ENCODE measurements at regions not wholly inside any gene's neighbourhood (a gene's known extent, or its start where the extent isn't known, plus 50 kb on each side); places are given as distances from the start of the nearest gene placed in this dataset.
A peak's percentile ranks its signal among the peaks of the same experiment; 100 is the strongest.
"Not testable (repeated sequence)": the region's sequence is repeated elsewhere in the genome, so short reads cannot be mapped to it uniquely, and the experiment has no call there.

- intact Hi-C loops (cut with DNase I), result no loop called here
Measured at GRCh38 chr12:83889745-83890144, 1022.9 kb downstream of the SLC6A15 start.

GRCh38 chr12:83886479-83886878 is 1026.1 kb downstream of the SLC6A15 start:
- intact Hi-C loops (cut with DNase I), result no loop called here
- DNase-seq, result no peak

More at GRCh38 chr12:83889745-83890144, 1022.9 kb downstream of the SLC6A15 start:
- DNase-seq, result no peak

GRCh38 chr12:83870921-83871599 is 1041.5 kb downstream of the SLC6A15 start:
- peak in 2 of 10 donors; percentile 35 to 61 for DNase-seq
- intact Hi-C loops (cut with DNase I), result not testable (repeated sequence)

GRCh38 chr12:83866477-83866876 is 1046.1 kb downstream of the SLC6A15 start:
- intact Hi-C loops (cut with DNase I), result no loop called here
- peak in 3 of 10 donors; percentile 1 to 61 (median 22) for DNase-seq

- no peak for DNase-seq
- intact Hi-C loops (cut with DNase I), result no loop called here
Measured at GRCh38 chr12:83865431-83865830, 1047.2 kb downstream of the SLC6A15 start.

- intact Hi-C loops (cut with DNase I), result no loop called here
Measured at GRCh38 chr12:83864054-83864453, 1048.5 kb downstream of the SLC6A15 start.

GRCh38 chr12:83859021-83859420 is 1053.6 kb downstream of the SLC6A15 start:
- DNase-seq, result no peak
- intact Hi-C loops (cut with DNase I), result no loop called here

More at GRCh38 chr12:83864054-83864453, 1048.5 kb downstream of the SLC6A15 start:
- no peak for DNase-seq

GRCh38 chr12:83856803-83857202 is 1055.8 kb downstream of the SLC6A15 start:
- intact Hi-C loops (cut with DNase I), result no loop called here
- no peak for DNase-seq

- intact Hi-C loops (cut with DNase I), result no loop called here
- DNase-seq, result no peak
Measured at GRCh38 chr12:83850531-83850930, 1062.1 kb downstream of the SLC6A15 start.

- no peak for DNase-seq
- intact Hi-C loops (cut with DNase I), result no loop called here
Measured at GRCh38 chr12:83848702-83849101, 1063.9 kb downstream of the SLC6A15 start.

- intact Hi-C loops (cut with DNase I), result no loop called here
- DNase-seq, result no peak
Measured at GRCh38 chr12:83843541-83843940, 1069.1 kb downstream of the SLC6A15 start.

GRCh38 chr12:83841620-83842019 is 1071.0 kb downstream of the SLC6A15 start:
- intact Hi-C loops (cut with DNase I), result no loop called here

GRCh38 chr12:83827860-83828259 is 1084.7 kb downstream of the SLC6A15 start:
- intact Hi-C loops (cut with DNase I), result no loop called here
- peak in 1 of 10 donors; percentile 54 for DNase-seq

More at GRCh38 chr12:83841620-83842019, 1071.0 kb downstream of the SLC6A15 start:
- DNase-seq, result no peak

GRCh38 chr12:83827193-83827592 is 1085.4 kb downstream of the SLC6A15 start:
- intact Hi-C loops (cut with DNase I), result no loop called here
- DNase-seq, result peak in 3 of 10 donors; percentile 61 to 81 (median 68)

- intact Hi-C loops (cut with DNase I), result no loop called here
- peak in 5 of 10 donors; percentile 18 to 82 (median 55) for DNase-seq
Measured at GRCh38 chr12:83826112-83826511, 1086.5 kb downstream of the SLC6A15 start.

GRCh38 chr12:83823386-83824045 is 1089.1 kb downstream of the SLC6A15 start:
- DNase-seq, result peak in 7 of 10 donors; percentile 9 to 88 (median 46)
- intact Hi-C loops (cut with DNase I), result loop anchor here (2.0 kb wide), 1 partner anchor 1139 kb away; no protein-coding TSS in a partner anchor

- intact Hi-C loops (cut with DNase I), result loop anchor here (2.0 kb wide), 1 partner anchor 1137 kb away; no protein-coding TSS in a partner anchor
- DNase-seq, result no peak
Measured at GRCh38 chr12:83821967-83822366, 1090.6 kb downstream of the SLC6A15 start.

- no peak for DNase-seq
- intact Hi-C loops (cut with DNase I), result no loop called here
Measured at GRCh38 chr12:83818881-83819280, 1093.7 kb downstream of the SLC6A15 start.

- intact Hi-C loops (cut with DNase I), result no loop called here
- DNase-seq, result no peak
Measured at GRCh38 chr12:83817730-83818129, 1094.9 kb downstream of the SLC6A15 start.

GRCh38 chr12:83808591-83808990 is 1104.0 kb downstream of the SLC6A15 start:
- intact Hi-C loops (cut with DNase I), result no loop called here
- no peak for DNase-seq

GRCh38 chr12:83807871-83808270 is 1104.7 kb downstream of the SLC6A15 start:
- intact Hi-C loops (cut with DNase I), result no loop called here
- DNase-seq, result no peak

- intact Hi-C loops (cut with DNase I), result no loop called here
- DNase-seq, result no peak
Measured at GRCh38 chr12:83805873-83806272, 1106.7 kb downstream of the SLC6A15 start.
